Right lobe of liver (tissue), 6 donors: ENCODE measurements at regions not wholly inside any gene's neighbourhood (a gene's known extent, or its start where the extent isn't known, plus 50 kb on each side); places are given as distances from the start of the nearest gene placed in this dataset.

Source experiments
- ATAC-seq, 4 donors: fragments of 200-7000 bp; cut with Tn5 transposase; one replicate each; pipeline ENCODE4 v1.9.1; 2020; ENCODE audit warnings: mild to moderate bottlenecking in 4 of 4, moderate library complexity in 4 of 4
- DNase-seq, 3 donors: peaks; one replicate each; pipeline ENCODE4 v3.0.0-alpha.2; 2020
- H3K27ac ChIP-seq, 3 donors: fragments of 200-600 bp; one replicate each; pipeline ENCODE4 v1.8.0; 2022
- H3K27me3 ChIP-seq, 2 donors: fragments of 200-600 bp; one replicate each; pipeline ENCODE4 v1.8.0; 2022
- H3K36me3 ChIP-seq, 4 donors: fragments of 200-600 bp; sonication (generic) in 1 of 4; one replicate each; pipeline versions ENCODE4 v1.5.1 to v1.8.0; 2017 to 2022; ENCODE audit warnings: control low read depth in 1 of 4
- H3K4me1 ChIP-seq, 4 donors: fragments of 200-600 bp; sonication (generic) in 1 of 4; one replicate each; pipeline versions ENCODE4 v1.5.1 to v1.8.0; 2017 to 2022; ENCODE audit warnings: control low read depth in 1 of 4
- H3K4me3 ChIP-seq, 3 donors: fragments of 200-600 bp; one replicate each; pipeline ENCODE4 v1.8.0; 2022
- H3K9me3 ChIP-seq, 4 donors: fragments of 200-600 bp; sonication (generic) in 1 of 4; one replicate each; pipeline versions ENCODE4 v1.5.1 to v1.8.0; 2017 to 2022; ENCODE audit warnings: control low read depth in 1 of 4
- POLR2A ChIP-seq: fragments of 450-650 bp; IDR thresholded peaks from one replicate; pipeline ENCODE4 v1.6.1; 2017; ENCODE audit warnings: antibody characterized with exemption, mild to moderate bottlenecking
- WGBS: methylation state at CpG from one replicate; pipeline ENCODE4 v1.1.6; 2018; ENCODE audit warnings: low coverage, low lambda C conversion rate; ENCODE audit not compliant: insufficient coverage; ENCODE audit errors: missing lambda C conversion rate; 5-methylcytosine and 5-hydroxymethylcytosine counted together
- intact Hi-C, 2 donors: fragments of 100-400 bp; cut with DNase I; formaldehyde crosslinking; loops; one replicate each; pipeline versions ENCODE4 v1.11.2 to v1.14.1; 2022
- TF ChIP-seq, protein P1 (sequence below), 4 donors: fragments of 200-600 bp in 3 of 4; fragments of 450-650 bp in 1 of 4; IDR thresholded peaks; one replicate each; pipeline versions ENCODE4 v1.5.1 to v1.8.0; 2016 to 2022; ENCODE audit warnings: antibody characterized with exemption in 4 of 4, mild to moderate bottlenecking in 2 of 4
- donor health status: DM: no; HTN: yes; CAD: no.
- donor health status: DM: no; HTN: no; CAD: no.
- donor health status: DM: no; HTN: no; CAD: no.
- donor health status: DM: no; HTN: yes; CAD: no.
- donor health status: DM: no; HTN: yes; CAD: no.

DNA sequence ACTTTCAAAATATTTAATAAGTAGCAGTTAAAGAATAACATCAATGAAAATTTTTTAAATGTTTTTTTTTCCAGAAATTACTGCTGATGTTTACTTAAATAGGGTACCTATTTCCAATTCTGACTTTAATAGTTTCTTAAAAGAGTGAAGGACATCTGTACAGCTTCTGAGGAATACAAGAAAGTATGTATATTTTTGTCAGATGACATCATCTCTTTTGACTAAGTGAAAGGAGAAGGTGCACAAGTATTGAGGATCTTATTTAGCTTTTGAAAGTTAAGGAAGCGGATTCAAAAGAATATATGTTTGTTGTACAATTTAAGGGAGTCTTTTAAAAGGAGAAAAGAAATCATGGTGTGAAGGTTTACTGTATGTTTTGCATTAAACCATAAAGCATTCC, 90.0 kb upstream of the SLC35B3 start:
- TF ChIP-seq, protein P1, sequence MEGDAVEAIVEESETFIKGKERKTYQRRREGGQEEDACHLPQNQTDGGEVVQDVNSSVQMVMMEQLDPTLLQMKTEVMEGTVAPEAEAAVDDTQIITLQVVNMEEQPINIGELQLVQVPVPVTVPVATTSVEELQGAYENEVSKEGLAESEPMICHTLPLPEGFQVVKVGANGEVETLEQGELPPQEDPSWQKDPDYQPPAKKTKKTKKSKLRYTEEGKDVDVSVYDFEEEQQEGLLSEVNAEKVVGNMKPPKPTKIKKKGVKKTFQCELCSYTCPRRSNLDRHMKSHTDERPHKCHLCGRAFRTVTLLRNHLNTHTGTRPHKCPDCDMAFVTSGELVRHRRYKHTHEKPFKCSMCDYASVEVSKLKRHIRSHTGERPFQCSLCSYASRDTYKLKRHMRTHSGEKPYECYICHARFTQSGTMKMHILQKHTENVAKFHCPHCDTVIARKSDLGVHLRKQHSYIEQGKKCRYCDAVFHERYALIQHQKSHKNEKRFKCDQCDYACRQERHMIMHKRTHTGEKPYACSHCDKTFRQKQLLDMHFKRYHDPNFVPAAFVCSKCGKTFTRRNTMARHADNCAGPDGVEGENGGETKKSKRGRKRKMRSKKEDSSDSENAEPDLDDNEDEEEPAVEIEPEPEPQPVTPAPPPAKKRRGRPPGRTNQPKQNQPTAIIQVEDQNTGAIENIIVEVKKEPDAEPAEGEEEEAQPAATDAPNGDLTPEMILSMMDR (IDR thresholded peaks at IDR 0.05), result no peak
- TF ChIP-seq POLR2A, result no peak
- DNase-seq (no peak), ATAC-seq (no peak)
- no peaks in the 10 kb centered on the region for H3K36me3 ChIP-seq
- H3K27me3 ChIP-seq, result no peaks in the 10 kb centered on the region
- intact Hi-C loops, result no loop called here
- 100% methylated on average over 1 of the region's 1 CpG for WGBS
- no peak overlapping the region for H3K27ac ChIP-seq
- H3K4me1 ChIP-seq, result no peaks in the 10 kb centered on the region
- no peaks in the 10 kb centered on the region for H3K9me3 ChIP-seq
- no peak overlapping the region for H3K4me3 ChIP-seq

DNA sequence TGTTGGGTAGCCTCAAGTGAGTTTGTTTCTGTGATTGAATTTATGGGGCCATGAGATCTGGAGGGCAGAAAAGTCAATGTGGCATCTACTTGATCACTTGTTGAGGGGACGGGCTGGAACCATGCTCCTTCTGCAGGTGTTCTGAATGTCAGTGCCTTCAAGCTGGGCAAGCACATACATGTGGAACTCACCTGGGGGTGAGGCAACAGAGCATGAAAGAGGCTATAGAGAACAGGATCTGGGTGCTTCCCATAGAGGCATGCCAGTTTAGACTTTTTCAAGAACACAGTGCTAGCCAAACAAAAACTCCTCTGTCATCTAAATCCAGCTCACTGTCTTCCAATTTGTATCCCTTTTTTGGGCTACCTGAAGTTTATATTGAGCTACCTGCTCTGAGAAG, 77.8 kb upstream of the SLC35B3 start:
- no peak for TF ChIP-seq POLR2A
- TF ChIP-seq, protein P1 (IDR thresholded peaks at IDR 0.05), result no peak
- Histone ChIP-seq H3K9me3 (no peaks in the 10 kb centered on the region), H3K27me3 (no peaks in the 10 kb centered on the region), H3K4me3 (no peak overlapping the region), H3K36me3 (no peaks in the 10 kb centered on the region), H3K27ac (no peak overlapping the region), H3K4me1 (no peaks in the 10 kb centered on the region)
- intact Hi-C loops, result no loop called here
- DNase-seq (no peak), ATAC-seq (no peak)
- WGBS, result 91% methylated on average over 1 of the region's 1 CpG

DNA sequence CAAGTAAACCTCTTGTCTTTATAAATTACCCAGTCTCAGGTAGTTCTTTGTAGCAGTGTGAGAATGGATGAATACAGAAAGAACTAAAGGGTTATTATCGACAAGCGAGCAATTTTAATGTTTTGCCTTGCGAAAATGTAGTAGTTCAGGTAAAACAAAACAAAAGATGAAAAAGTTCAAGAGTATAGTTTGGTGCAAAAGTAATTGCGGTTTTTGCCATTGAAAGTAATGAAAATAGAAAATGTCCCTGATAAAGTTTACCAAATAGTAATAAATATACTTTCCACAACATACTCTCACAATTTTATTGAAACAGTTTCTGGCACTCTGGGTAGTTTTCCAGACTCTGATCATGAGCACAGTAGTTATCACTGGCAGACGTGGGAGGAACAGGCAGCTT, 71.9 kb upstream of the SLC35B3 start:
- intact Hi-C loops, result no loop called here

DNA sequence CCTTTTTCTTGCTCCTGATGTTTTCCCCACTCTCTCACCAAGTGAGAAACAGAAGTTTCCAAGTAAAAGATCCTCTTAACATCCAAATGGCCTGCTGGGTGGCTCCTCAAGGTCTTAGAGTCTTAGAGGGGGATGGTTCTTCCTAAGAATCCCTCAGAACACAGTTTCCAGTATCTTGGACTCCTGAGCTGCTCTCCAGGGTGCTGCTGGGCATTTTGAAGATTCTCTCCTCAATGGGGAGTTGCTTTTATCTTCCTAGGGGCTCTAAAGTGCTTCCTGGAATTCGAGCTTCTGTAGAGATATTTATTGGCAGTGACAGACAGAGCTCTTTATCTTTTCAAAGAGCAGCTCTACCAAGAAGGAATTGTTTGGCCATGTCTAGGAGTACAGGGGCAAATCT, 70.8 kb upstream of the SLC35B3 start:
- Histone ChIP-seq H3K4me3 (no peak overlapping the region), H3K9me3 (no peaks in the 10 kb centered on the region), H3K27ac (no peak overlapping the region), H3K27me3 (no peaks in the 10 kb centered on the region), H3K4me1 (no peaks in the 10 kb centered on the region), H3K36me3 (no peaks in the 10 kb centered on the region)
- ATAC-seq, result no peak
- WGBS, result 10% methylated on average over 1 of the region's 1 CpG
- no peak for DNase-seq
- no peak for TF ChIP-seq POLR2A
- intact Hi-C loops, result no loop called here

More for the DNA sequence above, 71.9 kb upstream of the SLC35B3 start:
- ATAC-seq, result no peak
- TF ChIP-seq POLR2A, result no peak
- TF ChIP-seq, protein P1 (IDR thresholded peaks at IDR 0.05), result no peak
- Histone ChIP-seq H3K36me3 (no peaks in the 10 kb centered on the region), H3K27ac (no peak overlapping the region), H3K4me1 (no peaks in the 10 kb centered on the region), H3K9me3 (no peaks in the 10 kb centered on the region), H3K27me3 (no peaks in the 10 kb centered on the region), H3K4me3 (no peak overlapping the region)
- WGBS, result 94% methylated on average over 4 of the region's 5 CpGs
- no peak for DNase-seq

DNA sequence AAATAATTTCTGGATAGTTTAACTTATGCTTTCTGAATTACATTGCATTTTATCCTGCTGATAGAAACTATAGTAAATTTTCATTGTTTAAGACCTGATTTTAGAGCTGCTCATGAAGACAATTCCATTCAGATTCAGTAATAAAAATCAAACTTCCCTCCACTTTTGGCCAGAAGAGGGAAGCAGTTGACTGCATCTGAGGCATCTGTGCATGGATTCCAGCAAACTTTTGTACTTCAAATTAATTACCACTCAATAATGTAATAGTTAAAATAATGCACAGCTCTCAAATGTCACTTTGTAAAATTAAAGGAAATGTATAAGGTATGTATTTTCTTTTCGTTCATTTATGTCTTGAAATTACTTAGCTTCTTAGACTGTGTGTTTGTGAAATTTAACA, 64.2 kb upstream of the SLC35B3 start:
- Histone ChIP-seq H3K27me3 (no peaks in the 10 kb centered on the region), H3K4me1 (no peaks in the 10 kb centered on the region), H3K27ac (no peak overlapping the region), H3K9me3 (no peaks in the 10 kb centered on the region), H3K4me3 (no peak overlapping the region), H3K36me3 (no peaks in the 10 kb centered on the region)
- WGBS, result 18% methylated on average over 1 of the region's 1 CpG
- DNase-seq (no peak), ATAC-seq (peak in 2 of 4 donors; percentile 44 to 53)
- TF ChIP-seq, protein P1 (IDR thresholded peaks at IDR 0.05), result peak; percentile 45 to 60 (median 51)
- no peak for TF ChIP-seq POLR2A
- intact Hi-C loops, result no loop called here
